GM21381 (cell line): ENCODE measurements at regions not wholly inside any gene's neighbourhood (a gene's known extent, or its start where the extent isn't known, plus 50 kb on each side); places are given as distances from the start of the nearest gene placed in this dataset.

Experiments used
- ATAC-seq: cut with Tn5 transposase; IDR thresholded peaks from one replicate; pipeline ENCODE4 v1.9.1; 2021; ENCODE audit warnings: mild to moderate bottlenecking, moderate library complexity; ENCODE audit not compliant: unreplicated experiment

DNA sequence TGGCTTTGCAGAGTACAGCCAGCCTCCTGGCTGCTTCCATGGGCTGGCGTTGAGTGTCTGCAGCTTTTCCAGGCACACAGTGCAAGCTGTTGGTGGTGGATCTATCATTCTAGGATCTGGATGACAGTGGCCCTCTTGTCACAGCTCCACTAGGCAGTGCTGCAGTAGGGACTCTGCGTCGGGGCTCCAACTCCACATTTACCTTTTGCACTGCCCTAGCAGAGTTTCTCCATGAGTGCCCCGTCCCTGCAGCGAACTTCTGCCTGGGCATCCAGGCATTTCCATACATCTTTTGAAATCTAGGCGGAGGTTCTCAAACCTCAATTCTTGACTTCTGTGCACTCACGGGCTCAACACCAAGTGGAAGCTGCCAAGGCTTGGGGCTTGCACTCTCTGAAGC is 1697.3 kb upstream of the MIR17HG start:
- no peak for ATAC-seq

- ATAC-seq: no peak
Measured at GRCh38 chr13:89660752-89661151, 1686.7 kb upstream of the MIR17HG start.

GRCh38 chr13:89673789-89674311 is 1673.6 kb upstream of the MIR17HG start:
- no peak for ATAC-seq

DNA sequence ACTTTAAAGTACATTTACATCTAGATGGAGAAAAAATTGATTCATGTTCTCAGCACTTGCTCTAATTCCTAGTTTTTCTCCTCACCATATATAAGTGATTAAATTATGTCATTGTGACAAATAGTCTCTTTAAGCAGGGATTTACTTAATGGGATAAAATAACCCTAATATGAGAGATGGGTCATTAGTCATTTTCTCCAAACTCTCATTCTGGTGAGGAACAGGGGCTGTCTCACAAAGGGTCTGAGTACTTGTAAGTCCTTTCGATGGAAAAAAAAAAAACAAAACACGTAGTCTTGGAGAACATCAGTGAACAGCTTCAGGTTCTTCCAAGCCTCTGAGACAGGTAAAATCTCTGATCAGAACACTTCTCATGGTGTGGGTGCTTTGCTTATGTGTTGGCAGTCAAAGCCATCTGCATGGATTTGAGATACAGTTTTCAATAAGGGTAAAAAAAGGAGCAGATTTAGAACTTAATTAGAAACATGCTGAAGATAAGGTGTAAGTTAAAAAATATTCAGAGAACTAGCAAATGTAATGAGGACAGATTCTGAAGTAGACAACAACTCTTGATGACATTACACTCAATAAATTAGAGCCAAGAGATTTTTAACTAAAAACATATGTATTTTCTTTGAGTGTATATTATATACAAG is 1668.9 kb upstream of the MIR17HG start:
- no peak for ATAC-seq

DNA sequence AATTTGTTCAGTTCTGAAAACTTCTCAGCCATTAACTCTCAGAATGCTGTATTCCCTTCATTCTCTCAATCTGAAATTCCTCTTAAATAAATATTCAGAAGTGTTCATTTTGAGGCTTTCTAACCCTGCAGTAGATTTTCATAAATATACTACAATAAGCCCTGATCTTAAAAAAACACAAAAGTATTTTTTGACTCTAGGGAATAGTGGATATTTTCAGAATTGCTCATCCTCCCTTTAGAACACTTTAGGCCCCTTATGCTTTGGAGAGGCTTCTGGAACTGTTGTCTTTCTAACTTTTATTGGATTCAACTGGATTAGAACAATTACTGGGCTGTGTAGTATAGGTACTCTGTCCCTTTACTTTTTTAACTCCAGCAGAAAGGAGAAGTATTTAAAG is 1662.6 kb upstream of the MIR17HG start:
- no peak for ATAC-seq

DNA sequence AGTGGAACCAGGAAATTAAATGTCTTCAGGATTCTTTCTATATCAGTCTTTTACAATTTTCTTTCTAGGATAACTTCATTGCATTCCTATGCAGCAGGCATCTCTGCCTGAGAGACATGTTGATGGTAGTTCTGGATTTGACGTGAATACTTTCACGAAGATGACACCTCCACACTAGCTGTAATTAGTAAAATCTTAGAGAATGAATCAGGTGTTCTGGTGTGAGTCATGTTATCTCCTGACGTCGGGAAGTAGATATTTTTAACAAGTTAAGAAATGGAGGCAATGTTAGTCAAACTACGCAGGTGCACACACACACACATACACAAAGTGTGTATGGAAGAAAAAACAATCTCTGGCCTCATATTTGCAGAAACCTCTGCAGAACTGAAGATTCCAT is 1661.3 kb upstream of the MIR17HG start:
- no peak for ATAC-seq

GRCh38 chr13:89687066-89687465 is 1660.4 kb upstream of the MIR17HG start:
- ATAC-seq: no peak

- no peak for ATAC-seq
Measured at GRCh38 chr13:89688918-89689317, 1658.6 kb upstream of the MIR17HG start.

DNA sequence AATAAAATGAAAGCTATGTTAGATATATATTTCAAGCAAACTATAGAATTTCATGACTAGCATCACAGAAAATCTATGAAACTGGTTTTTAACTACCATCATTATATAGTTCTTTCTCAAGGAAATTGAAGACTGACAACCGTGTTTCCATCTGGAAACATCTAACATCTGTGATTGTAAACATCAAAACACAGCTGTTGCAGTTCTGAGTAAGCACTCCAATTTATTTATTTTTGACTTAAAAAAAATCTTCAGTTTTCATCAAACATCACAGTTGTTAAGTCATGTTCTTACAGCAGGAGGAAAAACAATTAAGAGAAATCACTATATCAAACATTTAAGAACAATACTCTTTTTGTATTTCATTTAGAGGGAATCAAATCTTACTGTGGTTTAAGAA is 1653.0 kb upstream of the MIR17HG start:
- no peak for ATAC-seq

DNA sequence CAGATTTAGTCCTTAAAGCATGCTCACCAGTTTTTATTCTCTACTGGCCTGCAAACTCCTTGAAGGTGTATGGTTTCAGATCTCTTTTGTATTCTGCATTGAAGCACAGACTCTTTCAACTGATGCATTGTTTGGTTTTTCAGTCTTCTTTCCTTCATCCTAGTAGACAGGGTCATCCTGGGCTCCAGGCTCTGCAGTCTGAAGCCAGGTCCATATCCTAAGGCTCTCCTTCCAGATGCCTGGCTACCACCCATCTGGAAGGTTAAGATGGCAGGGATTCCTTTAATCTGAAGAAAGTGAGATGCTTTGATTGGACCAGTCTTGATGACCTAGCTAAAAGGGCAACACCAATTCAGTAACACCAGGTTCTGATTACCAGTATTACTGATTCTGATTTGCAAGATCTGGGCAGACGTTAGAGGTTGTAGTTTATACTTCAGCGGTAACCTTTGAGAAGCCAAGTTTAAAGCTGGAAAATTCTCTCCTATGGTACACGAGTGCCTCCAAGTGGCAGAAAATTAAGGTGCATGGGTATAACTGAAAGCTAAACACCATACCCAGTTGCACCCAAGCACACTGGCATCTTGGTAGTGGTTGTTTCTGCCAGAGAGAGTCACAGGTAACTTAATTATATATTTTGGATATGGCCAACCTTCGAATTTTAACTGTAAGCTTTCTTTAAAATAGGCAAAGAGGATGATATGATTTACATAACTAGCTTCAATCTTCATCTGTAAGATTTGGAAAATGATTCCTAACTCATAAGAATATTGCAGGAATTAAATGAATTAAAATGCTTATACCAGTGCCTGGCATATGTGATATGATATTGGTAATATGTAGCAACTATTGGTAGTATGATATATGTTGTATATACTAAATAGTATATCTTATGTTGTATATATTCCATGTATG is 1651.9 kb upstream of the MIR17HG start:
- no peak for ATAC-seq

DNA sequence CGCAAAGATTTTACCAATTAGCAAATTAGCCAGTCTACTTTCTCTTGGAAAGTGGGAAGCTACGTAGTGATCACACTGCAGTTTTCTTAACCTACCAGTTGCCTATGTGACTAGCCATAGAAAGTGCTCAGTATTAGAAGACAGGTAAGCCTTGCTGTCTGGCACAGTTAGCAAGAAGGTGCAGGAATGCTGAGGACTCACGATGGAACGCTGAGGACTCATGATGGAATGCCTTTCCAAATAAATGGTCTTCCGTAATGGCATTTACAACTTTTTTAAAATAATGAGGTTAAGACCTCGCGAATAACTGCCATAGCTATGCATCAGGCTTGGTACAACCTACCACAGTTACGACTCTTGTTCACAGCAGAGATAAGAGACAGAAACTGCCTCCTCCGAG is 1645.6 kb upstream of the MIR17HG start:
- no peak for ATAC-seq

DNA sequence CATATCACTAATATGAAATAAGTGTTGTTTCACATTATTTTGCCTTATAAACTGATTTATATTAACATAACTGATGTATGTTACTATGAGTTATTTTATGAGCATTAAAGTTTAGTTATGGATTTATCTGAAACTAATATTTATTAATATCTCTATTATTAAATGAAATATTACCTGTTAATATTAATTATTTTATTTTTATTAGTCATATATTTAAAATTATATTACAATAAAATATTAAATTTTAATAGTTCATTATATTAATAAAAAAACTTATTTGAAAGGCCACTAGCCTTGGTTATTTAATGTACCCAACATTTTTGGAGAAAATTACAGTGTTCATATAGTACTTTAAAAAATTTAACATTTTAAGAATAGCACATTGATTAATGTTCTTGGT is 1643.4 kb upstream of the MIR17HG start:
- no peak for ATAC-seq

DNA sequence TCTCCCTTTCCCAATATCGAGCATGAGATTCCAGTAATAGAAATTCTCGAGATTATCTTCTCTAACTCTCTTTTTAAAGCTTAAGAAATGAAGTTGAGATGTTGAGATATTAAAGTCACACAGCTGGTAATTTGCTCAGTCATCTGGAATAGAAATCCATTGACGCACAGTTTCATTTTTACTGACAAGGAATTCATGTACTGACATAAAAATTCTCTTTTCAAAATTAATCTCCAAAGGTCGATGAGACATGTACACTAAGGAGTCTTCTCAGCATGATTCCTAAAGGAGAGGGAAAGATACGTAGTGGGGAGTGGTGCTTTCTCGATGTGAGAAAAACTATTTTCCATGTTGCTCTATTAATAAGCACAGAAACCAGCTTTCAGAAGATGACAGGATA is 1639.5 kb upstream of the MIR17HG start:
- ATAC-seq: no peak

DNA sequence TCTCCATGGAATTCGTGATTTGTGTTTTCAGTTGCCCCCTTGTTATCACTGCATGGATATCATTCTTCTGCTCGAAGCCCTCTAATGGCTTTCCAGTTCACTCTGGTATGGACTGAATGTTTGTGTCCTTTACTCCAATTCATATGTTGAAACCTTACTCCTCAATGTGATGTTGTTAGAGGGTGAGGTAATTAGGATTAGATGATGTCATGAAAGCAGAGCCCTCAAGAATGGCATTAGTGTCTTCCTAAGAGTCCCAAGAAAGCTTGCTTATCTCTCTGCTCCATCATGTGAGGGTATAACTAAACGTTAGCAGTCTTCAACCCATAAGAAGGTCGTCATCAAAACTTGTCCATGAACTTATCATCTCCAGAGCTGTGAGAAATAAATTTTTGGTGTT is 1626.3 kb upstream of the MIR17HG start:
- no peak for ATAC-seq

GRCh38 chr13:89726690-89727435 is 1620.6 kb upstream of the MIR17HG start:
- no peak for ATAC-seq

DNA sequence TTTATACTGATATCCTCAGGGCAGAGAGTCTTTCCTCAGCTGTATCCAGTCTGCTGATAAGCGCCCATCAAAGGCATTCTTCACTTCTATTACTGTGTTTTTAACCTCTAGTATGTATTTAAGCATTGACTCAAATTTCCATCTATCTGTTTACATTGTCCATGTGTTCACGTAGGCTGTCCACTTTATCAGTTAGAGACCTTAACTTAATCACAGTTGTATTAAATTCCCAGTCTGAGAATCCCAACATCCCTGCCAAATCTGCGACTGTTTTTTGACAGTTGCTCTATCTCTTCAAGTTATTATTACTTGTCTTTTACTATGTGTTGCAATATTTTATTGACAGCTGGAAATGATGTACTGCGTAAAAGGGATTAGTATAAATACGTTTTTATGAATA is 1613.7 kb upstream of the MIR17HG start:
- no peak for ATAC-seq

GRCh38 chr13:89737051-89737450 is 1610.4 kb upstream of the MIR17HG start:
- no peak for ATAC-seq

DNA sequence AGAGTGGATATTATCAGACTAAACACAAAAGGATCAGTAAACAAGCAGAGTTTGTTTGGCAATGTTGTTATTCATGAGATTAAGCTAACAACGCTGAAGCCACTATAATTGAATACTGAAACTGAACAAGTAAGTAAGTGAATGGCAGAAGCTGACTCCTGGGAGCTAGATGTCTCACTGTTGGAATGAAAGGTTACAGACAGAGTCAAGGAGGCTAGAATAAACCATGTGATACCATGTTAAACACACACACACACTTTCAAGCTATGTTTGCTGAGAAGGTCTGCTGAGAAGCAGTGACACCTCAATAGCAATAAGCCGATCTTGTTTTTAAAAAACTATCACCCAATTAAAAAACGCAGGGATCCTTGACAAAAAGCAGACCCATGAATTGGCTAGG is 1609.4 kb upstream of the MIR17HG start:
- no peak for ATAC-seq

- ATAC-seq: no peak
Measured at GRCh38 chr13:89740994-89741685, 1606.3 kb upstream of the MIR17HG start.

- no peak for ATAC-seq
Measured at GRCh38 chr13:89746554-89746953, 1600.9 kb upstream of the MIR17HG start.

DNA sequence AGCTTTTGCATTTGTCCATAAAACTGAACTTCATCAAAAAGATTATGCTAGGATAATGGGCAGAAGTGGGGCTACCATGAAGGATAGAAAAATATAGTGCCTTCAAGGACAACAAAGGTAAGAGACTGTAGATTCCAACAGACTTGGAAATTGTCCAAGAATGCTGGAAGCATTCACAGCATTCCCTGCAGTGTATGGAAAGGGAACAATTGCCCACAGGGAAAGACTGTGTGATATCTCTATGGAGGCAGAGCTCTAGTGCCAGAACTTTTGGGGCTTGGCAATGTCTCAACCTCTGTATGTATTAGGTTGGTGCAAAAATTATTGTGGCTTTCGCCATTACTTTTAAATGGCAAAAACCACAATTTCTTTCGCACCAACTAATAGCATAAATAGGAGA is 1598.8 kb upstream of the MIR17HG start:
- no peak for ATAC-seq
